GM23338 (cell line): ENCODE measurements at regions not wholly inside any gene's neighbourhood (a gene's known extent, or its start where the extent isn't known, plus 50 kb on each side); places are given as distances from the start of the nearest gene placed in this dataset.

Experiments
- ATAC-seq: fragments of 200-7000 bp; cut with Tn5 transposase; 3 replicates; pipeline ENCODE4 v1.9.1; 2020
- DNase-seq: peaks from one replicate; pipeline ENCODE4 v3.0.0-alpha.2; 2015; ENCODE audit warnings: low spot score
- H2AFZ ChIP-seq: fragments of 200-600 bp; sonication (generic); 2 replicates; pipeline ENCODE4 v1.8.0; 2016; ENCODE audit warnings: antibody characterized with exemption, mild to moderate bottlenecking, moderate library complexity
- H3F3A ChIP-seq: fragments of 200-600 bp; sonication (generic); replicated peaks from 2 replicates; pipeline ENCODE4 v1.8.0; 2017; ENCODE audit warnings: antibody characterized with exemption, mixed run types, low read depth
- H3K27ac ChIP-seq: fragments of 200-600 bp; sonication (generic); 2 replicates; pipeline ENCODE4 v1.6.1; 2016; ENCODE audit warnings: low read depth
- H3K27me3 ChIP-seq: fragments of 200-600 bp; sonication (generic); 2 replicates; pipeline ENCODE4 v1.8.0; 2016; ENCODE audit warnings: mild to moderate bottlenecking, mixed run types, moderate library complexity; ENCODE audit not compliant: insufficient read depth
- H3K36me3 ChIP-seq: fragments of 200-600 bp; sonication (generic); 2 replicates; pipeline ENCODE4 v1.8.0; 2016; ENCODE audit warnings: mild to moderate bottlenecking; ENCODE audit not compliant: insufficient read depth
- H3K4me1 ChIP-seq: fragments of 200-600 bp; sonication (generic); 2 replicates; pipeline ENCODE4 v1.8.0; 2016; ENCODE audit warnings: mild to moderate bottlenecking, moderate library complexity; ENCODE audit not compliant: insufficient read depth
- H3K4me2 ChIP-seq: fragments of 200-600 bp; sonication (generic); 2 replicates; pipeline ENCODE4 v1.7.1; 2017; ENCODE audit warnings: mixed run types
- H3K4me3 ChIP-seq: fragments of 200-600 bp; sonication (generic); 2 replicates; pipeline ENCODE4 v1.6.1; 2016; ENCODE audit warnings: mixed run types
- H3K79me2 ChIP-seq: fragments of 200-600 bp; sonication (generic); replicated peaks from 2 replicates; pipeline ENCODE4 v1.8.0; 2017; ENCODE audit warnings: mild to moderate bottlenecking; ENCODE audit not compliant: insufficient read depth
- H3K9me2 ChIP-seq: fragments of 200-600 bp; sonication (generic); 2 replicates; pipeline ENCODE4 v1.8.0; 2017; ENCODE audit not compliant: insufficient read depth
- H4K20me1 ChIP-seq: fragments of 200-600 bp; sonication (generic); replicated peaks from 2 replicates; pipeline ENCODE4 v1.8.0; 2017; ENCODE audit warnings: mild to moderate bottlenecking; ENCODE audit not compliant: insufficient read depth
- H3K27ac Mint-ChIP-seq: 2 replicates; pipeline ENCODE4 v1.8.0; 2020; ENCODE audit warnings: inconsistent platforms, mild to moderate bottlenecking, moderate library complexity, mixed read lengths
- H3K27me3 Mint-ChIP-seq: 3 replicates; pipeline ENCODE4 v1.8.0; 2022; ENCODE audit warnings: low read depth, mild to moderate bottlenecking, moderate library complexity, mixed read lengths, inconsistent platforms; ENCODE audit not compliant: insufficient read depth, poor library complexity
- H3K36me3 Mint-ChIP-seq: 3 replicates; pipeline ENCODE4 v1.8.0; 2021; ENCODE audit warnings: low read depth, mild to moderate bottlenecking, inconsistent platforms, moderate library complexity, mixed read lengths
- H3K4me1 Mint-ChIP-seq: 3 replicates; pipeline ENCODE4 v1.8.0; 2020; ENCODE audit warnings: mild to moderate bottlenecking, inconsistent platforms, mixed read lengths
- H3K4me3 Mint-ChIP-seq: 3 replicates; pipeline ENCODE4 v1.8.0; 2021; ENCODE audit warnings: moderate library complexity, mild to moderate bottlenecking, inconsistent platforms, mixed read lengths
- H3K9me3 Mint-ChIP-seq: 3 replicates; pipeline ENCODE4 v1.8.0; 2020; ENCODE audit warnings: moderate library complexity, mild to moderate bottlenecking, inconsistent platforms, mixed read lengths
- CREB1 ChIP-seq: fragments of 250-450 bp; sonication (Bioruptor Pico); IDR thresholded peaks from 2 replicates; pipeline ENCODE4 v1.5.0; 2020; ENCODE audit warnings: low read depth, mild to moderate bottlenecking, moderate library complexity
- CTCF ChIP-seq, 2 experiments: fragments of 200-600 bp in 1 of 2; sonication (generic) in 1 of 2; conservative IDR thresholded peaks; 2 replicates each; pipeline versions ENCODE4 v1.5.1 to v1.6.1; 2016 to 2017; ENCODE audit warnings: antibody characterized with exemption in 2 of 2, low read depth in 2 of 2, mild to moderate bottlenecking in 2 of 2, moderate library complexity in 1 of 2
- ETS1 ChIP-seq: IDR thresholded peaks from 2 replicates; pipeline ENCODE4 v1.6.1; 2016; ENCODE audit warnings: antibody characterized with exemption
- EZH2 ChIP-seq: fragments of 200-600 bp; sonication (generic); IDR thresholded peaks from one replicate; pipeline ENCODE4 v1.8.0; 2017; ENCODE audit warnings: antibody characterized with exemption, mild to moderate bottlenecking, low read depth; ENCODE audit not compliant: unreplicated experiment
- EZH2phosphoT487 ChIP-seq: fragments of 200-600 bp; sonication (generic); IDR thresholded peaks from one replicate; pipeline ENCODE4 v1.8.1; 2018; ENCODE audit warnings: antibody characterized with exemption; ENCODE audit not compliant: unreplicated experiment
- JUNB ChIP-seq: IDR thresholded peaks from one replicate; pipeline ENCODE4 v1.6.1; 2016; ENCODE audit warnings: antibody characterized with exemption; ENCODE audit not compliant: unreplicated experiment
- NANOG ChIP-seq: IDR thresholded peaks from 2 replicates; pipeline ENCODE4 v1.6.1; 2016; ENCODE audit warnings: antibody characterized with exemption, borderline replicate concordance
- POLR2AphosphoS5 ChIP-seq: IDR thresholded peaks from 2 replicates; pipeline ENCODE4 v1.6.1; 2016; ENCODE audit warnings: antibody characterized with exemption, low read depth
- REST ChIP-seq: IDR thresholded peaks from one replicate; pipeline ENCODE4 v1.6.1; 2018; ENCODE audit warnings: antibody characterized with exemption; ENCODE audit not compliant: unreplicated experiment
- STAT1 ChIP-seq: IDR thresholded peaks from one replicate; pipeline ENCODE4 v1.6.1; 2016; ENCODE audit warnings: antibody characterized with exemption; ENCODE audit not compliant: unreplicated experiment
- ZNF114 ChIP-seq: fragments of 250-450 bp; sonication (Bioruptor Pico); IDR thresholded peaks from 2 replicates; pipeline ENCODE4 v1.5.0; 2020; ENCODE audit warnings: mild to moderate bottlenecking, moderate library complexity
- ZNF331 ChIP-seq: fragments of 250-450 bp; sonication (Bioruptor Pico); IDR thresholded peaks from 2 replicates; pipeline ENCODE4 v1.5.0; 2020; ENCODE audit warnings: low read depth, mild to moderate bottlenecking, moderate library complexity
- ZNF462 ChIP-seq: fragments of 250-450 bp; sonication (Bioruptor Pico); IDR thresholded peaks from 2 replicates; pipeline ENCODE4 v1.5.0; 2020; ENCODE audit warnings: mild to moderate bottlenecking, moderate library complexity

- DNase-seq (no peak), ATAC-seq (no peak)
- no peaks in the 10 kb centered on the region for H3K4me1 ChIP-seq
- no peaks in the 10 kb centered on the region for H3K79me2 ChIP-seq
- Mint-ChIP-seq H3K27me3 (no peaks in the 10 kb centered on the region), H3K4me3 (no peak overlapping the region), H3K36me3 (peaks cover 6% of the 10 kb centered on the region; the same call in 1 of the 3 replicates), H3K9me3 (peaks cover 9% of the 10 kb centered on the region), H3K27ac (no peak overlapping the region), H3K4me1 (no peaks in the 10 kb centered on the region)
- no peaks in the 10 kb centered on the region for H3F3A ChIP-seq
- no peaks in the 10 kb centered on the region for H3K36me3 ChIP-seq
- no peak overlapping the region for H3K4me2 ChIP-seq
- H3K27ac ChIP-seq = no peak overlapping the region
- H4K20me1 ChIP-seq = no peaks in the 10 kb centered on the region
- no peak overlapping the region for H3K4me3 ChIP-seq
- H2AFZ ChIP-seq = no peak overlapping the region
- TF ChIP-seq REST (no peak), EZH2 (no peak), CREB1 (no peak), ZNF331 (CRISPR knock-in tag) (no peak), ZNF462 (CRISPR knock-in tag) (no peak), STAT1 (no peak), JUNB (no peak), POLR2AphosphoS5 (no peak), NANOG (no peak), CTCF (conservative IDR thresholded peaks at IDR 0.05; ENCODE audit: low read depth in 2 of 2) (no peak), ETS1 (no peak), EZH2phosphoT487 (no peak), ZNF114 (CRISPR knock-in tag) (no peak)
- no peaks in the 10 kb centered on the region for H3K27me3 ChIP-seq
- H3K9me2 ChIP-seq = no peaks in the 10 kb centered on the region
Observed at GRCh38 chr6:139728876-139729427, 354.5 kb upstream of the CITED2 start.
